8988T (cell line): ENCODE measurements at regions not wholly inside any gene's neighbourhood (a gene's known extent, or its start where the extent isn't known, plus 50 kb on each side); places are given as distances from the start of the nearest gene placed in this dataset.
A peak's percentile ranks its signal among the peaks of the same experiment; 100 is the strongest.
"Not testable (repeated sequence)": the region's sequence is repeated elsewhere in the genome, so short reads cannot be mapped to it uniquely, and the experiment has no call there.

Experiments used
- DNase-seq: peaks from one replicate; pipeline ENCODE4 v3.0.0; 2011

- DNase-seq: peak; percentile 3
Measured at GRCh38 chr14:101251812-101252442, 309.4 kb upstream of the DIO3 start.

DNA sequence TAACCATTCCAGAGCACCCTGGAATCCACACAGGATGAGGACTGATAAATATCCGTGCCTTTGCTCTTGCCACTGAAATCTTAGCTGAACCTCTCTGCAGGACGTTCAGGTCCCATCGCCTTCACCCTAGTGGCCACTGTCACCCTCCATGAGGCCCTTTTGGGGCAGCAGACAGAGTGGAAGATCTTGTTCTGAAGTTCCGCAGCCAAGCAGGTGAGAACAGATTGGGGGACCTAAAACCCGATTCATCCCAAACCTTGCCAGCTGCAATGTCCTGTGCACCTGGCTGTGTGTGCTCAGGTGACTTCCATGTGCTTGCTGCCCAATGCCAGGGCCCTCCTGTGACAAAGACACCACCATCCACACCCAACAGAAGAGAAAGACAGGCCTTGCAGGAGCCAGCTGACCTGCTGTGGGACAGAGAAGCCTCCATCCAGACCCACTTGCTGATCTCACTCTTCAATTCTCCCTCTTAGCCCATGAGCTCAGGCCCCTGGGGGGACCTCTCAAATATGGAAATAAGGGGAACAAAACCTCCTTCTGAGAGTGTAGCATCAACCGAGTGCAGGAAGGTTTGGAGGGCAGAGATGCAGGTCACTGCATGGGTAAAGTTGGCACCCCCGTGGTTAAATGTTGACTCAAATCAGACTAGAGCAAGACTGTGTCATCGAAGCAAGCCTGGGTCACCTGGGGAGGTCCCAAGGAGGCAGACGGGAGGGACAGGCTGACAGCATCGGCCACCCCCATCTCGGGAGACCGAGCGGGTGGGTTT lies 308.7 kb upstream of the DIO3 start:
- peak; percentile 2 for DNase-seq

- DNase-seq: no peak
Measured at GRCh38 chr14:101253948-101254347, 307.3 kb upstream of the DIO3 start.

DNA sequence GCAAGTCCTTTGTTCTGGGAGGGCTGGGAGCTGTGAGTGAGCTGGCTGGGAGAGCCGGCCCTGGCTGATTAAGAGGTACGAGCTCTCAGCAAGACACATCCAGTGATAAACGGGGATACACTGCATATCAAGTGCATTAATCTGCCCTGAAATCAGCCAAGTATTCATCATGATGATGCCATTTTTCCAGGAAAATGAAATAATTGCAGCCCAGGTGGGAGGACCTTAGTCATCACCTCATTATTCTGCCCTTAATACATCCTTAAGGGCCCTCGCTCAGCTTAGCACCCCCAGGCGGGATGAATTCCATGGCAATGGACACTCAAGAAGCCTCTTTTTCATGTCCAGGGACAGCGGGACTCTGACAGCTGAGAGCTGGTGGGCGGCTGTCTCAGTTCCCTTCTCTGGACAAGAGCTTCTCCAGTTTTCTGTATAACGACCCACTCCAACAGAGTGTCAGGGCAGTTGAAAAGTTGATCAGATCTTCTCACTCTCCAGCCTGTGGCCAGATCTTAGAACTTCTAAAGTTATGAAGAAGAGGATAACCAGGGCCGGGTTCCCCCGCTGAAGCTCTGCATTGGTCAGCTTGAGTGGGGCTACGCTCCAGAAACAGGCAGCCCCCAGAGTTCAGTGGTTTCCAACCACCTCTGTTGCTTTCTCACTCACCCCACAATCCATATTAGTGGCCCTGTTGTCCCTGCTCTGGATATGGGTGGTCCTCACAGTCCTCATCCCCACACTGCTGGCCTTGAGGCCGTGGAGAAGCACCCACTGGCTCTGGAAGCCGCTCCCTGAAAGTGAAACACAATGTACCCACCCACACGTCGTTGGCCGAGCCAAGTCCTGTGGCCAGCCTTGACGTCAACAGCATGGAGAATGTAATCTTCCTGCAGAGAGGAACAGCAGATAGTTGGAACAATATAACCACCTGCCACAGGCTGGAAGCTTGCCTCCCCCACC lies 306.2 kb upstream of the DIO3 start:
- no peak for DNase-seq

GRCh38 chr14:101255765-101256125 lies 305.6 kb upstream of the DIO3 start:
- no peak for DNase-seq

- no peak for DNase-seq
Measured at GRCh38 chr14:101256266-101256665, 305.0 kb upstream of the DIO3 start.

GRCh38 chr14:101257551-101257950 lies 303.7 kb upstream of the DIO3 start:
- DNase-seq: no peak

- no peak for DNase-seq
Measured at GRCh38 chr14:101259748-101260147, 301.5 kb upstream of the DIO3 start.

- not testable (repeated sequence) for DNase-seq
Measured at GRCh38 chr14:101266441-101266840, 294.9 kb upstream of the DIO3 start.

DNA sequence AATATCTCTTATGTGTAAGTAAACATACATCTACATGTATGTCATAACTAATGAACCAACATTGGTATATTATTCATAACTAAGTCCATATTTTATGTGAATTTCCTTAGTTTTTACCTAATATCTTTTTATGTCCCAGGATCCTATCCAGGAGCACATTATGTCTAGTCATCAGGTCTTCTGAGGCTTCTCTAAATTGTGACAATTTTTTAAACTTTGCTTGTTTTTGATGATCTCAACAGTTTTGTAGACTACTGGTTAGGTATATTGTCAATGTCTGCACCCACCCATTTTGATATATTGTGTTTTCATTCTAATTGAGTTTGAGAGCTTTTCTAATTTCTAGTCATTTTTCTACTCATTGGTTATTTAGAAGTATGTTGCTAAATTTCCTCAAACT lies 288.2 kb upstream of the DIO3 start:
- no peak for DNase-seq

- no peak for DNase-seq
Measured at GRCh38 chr14:101276309-101277091, 284.8 kb upstream of the DIO3 start.

DNA sequence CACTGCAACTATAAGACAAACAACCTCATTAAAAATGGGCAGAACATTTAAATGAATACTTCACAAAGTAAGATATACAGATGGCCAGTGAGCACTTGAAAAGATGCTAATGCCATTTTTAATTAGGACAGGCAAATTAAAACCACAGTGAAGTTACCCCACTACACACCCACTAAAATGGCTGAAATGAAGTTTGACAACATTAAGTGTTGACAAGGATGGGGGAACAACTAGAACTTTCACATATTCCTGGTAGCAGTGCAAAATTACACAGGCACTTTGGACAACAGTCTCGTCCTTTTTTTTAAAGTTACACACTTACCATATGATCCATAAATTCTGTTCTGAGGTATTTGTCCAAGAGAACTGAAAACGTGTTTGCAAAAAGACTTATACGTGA lies 278.9 kb upstream of the DIO3 start:
- DNase-seq: no peak

GRCh38 chr14:101284711-101285110 lies 276.6 kb upstream of the DIO3 start:
- DNase-seq: no peak

GRCh38 chr14:101286271-101287018 lies 274.9 kb upstream of the DIO3 start:
- no peak for DNase-seq

DNA sequence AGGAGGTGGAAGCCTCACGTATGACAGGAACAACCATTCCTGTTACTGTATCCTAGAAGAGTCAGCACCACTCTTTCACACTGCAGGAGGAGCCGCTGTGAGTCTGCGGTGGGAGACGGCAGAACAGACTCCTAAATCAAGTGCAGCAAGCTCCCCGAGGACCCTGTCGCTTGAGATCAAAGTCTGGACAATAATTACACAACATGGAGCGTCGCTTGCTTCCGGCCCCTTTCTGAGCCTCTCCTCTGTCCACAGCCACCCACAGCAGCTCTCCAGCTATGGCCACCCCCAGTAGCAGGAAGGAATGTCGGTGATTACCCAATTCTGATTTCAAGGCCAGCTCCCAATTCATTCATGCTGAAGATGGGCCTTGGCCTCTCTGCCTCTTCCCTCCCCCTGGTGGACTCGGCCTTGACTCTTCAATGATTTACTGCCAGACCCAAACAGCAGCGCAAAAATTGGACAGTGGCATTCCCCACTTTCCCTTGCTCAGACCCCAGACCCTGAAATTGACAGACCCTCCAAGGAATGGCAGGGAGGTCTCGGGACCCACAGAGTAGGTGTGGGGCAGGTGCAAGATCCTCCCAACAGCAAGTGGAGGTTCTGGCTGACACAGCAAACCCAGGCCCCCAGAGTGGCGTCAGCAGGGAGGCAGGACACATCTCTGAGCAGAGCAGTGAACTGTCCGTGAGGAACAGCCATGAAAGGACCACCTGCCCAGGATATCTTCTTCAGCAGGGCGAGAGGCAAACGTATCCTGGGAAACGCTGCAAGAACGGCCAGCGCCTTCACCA lies 272.7 kb upstream of the DIO3 start:
- DNase-seq: no peak

DNA sequence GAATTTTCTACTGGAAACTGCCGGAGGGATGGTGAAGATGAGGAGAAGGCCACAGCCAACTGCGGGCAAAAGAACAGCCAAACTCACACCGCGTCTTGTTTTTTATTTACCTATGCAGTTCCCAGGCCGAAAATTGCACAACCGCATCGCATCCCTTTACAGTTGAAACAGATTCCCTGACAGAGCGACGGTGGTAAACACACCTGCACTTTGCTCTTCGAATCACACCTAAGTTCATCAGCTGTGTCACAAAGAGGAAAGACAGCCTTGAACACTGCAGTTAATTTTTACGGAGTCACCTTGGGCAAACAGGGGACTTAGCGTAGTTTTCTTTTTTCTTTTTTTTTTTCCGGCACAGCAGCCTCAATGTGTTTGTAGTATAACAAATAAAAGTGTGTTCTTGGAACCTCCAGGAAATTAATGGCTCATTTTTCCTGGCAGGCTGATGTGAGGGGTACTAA lies 272.0 kb upstream of the DIO3 start:
- no peak for DNase-seq

GRCh38 chr14:101289911-101290310 lies 271.4 kb upstream of the DIO3 start:
- DNase-seq: no peak

GRCh38 chr14:101290611-101291010 lies 270.7 kb upstream of the DIO3 start:
- no peak for DNase-seq

- DNase-seq: no peak
Measured at GRCh38 chr14:101291390-101291789, 269.9 kb upstream of the DIO3 start.

- DNase-seq: no peak
Measured at GRCh38 chr14:101292448-101292847, 268.8 kb upstream of the DIO3 start.

DNA sequence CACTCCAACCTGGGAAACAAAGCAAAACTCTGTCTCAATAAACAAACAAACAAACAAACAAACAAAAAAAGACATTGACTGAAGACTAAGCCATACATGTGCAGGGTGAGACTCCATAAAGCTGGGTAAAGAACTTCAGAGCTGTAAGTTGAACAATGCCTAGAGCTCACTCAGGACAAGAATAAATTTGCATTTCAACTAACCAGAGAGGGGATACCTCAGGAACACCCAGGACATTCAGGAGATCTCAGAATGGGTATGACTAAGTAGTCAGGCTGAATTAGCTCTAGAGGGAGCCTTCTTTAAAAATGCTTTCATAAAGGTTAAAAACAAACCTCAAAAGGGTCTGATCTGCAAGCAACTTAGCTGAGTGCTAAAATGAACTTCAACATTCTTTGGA lies 267.7 kb upstream of the DIO3 start:
- no peak for DNase-seq
